ENCODE measurements at regions not wholly inside any gene's neighbourhood (a gene's known extent, or its start where the extent isn't known, plus 50 kb on each side); places are given as distances from the start of the nearest gene placed in this dataset.

DNA sequence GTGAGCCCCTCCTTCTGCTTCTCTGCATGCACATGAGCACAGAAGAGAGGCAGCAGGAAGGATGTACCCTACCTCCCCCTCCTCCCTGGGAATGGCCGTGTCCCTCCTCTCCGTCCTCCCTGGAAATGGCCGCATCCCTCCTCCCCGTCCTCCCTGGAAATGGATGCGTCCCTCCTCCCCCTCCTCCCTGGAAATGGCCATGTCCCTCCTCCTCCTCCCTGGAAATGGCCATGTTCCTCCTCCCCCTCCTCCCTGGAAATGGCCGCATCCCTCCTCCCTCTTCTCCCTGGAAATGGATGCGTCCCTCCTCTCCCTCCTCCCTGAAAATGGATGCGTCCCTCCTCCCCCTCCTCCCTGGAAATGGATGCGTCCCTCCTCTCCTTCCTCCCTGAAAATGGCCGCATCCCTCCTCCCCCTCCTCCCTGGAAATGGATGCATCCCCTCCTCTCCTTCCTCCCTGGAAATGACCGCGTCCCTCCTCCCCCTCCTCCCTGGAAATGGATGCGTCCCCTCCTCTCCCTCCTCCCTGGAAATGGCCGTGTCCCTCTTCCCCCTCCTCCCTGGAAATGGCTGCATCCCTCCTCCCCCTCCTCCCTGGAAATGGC, 428.6 kb downstream of the AACS start:
- TF ChIP-seq, protein P1, sequence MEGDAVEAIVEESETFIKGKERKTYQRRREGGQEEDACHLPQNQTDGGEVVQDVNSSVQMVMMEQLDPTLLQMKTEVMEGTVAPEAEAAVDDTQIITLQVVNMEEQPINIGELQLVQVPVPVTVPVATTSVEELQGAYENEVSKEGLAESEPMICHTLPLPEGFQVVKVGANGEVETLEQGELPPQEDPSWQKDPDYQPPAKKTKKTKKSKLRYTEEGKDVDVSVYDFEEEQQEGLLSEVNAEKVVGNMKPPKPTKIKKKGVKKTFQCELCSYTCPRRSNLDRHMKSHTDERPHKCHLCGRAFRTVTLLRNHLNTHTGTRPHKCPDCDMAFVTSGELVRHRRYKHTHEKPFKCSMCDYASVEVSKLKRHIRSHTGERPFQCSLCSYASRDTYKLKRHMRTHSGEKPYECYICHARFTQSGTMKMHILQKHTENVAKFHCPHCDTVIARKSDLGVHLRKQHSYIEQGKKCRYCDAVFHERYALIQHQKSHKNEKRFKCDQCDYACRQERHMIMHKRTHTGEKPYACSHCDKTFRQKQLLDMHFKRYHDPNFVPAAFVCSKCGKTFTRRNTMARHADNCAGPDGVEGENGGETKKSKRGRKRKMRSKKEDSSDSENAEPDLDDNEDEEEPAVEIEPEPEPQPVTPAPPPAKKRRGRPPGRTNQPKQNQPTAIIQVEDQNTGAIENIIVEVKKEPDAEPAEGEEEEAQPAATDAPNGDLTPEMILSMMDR (IDR thresholded peaks at IDR 0.05) = no peak
- TF ChIP-seq POLR2AphosphoS5 (IDR thresholded peaks at IDR 0.05) = no peak

Measured in prostate gland (tissue), 2 donors.